Common myeloid progenitor, CD34-positive (primary cell): ENCODE measurements at regions not wholly inside any gene's neighbourhood (a gene's known extent, or its start where the extent isn't known, plus 50 kb on each side); places are given as distances from the start of the nearest gene placed in this dataset.

ENCODE experiments used
- CTCF ChIA-PET: fragments of 350-600 bp; sonication (Branson Sonifier 250); formaldehyde crosslinking; loops from one replicate; lab custom pipeline; 2021; ENCODE audit warnings: antibody characterized with exemption; lab: Charles Lee
- POLR2A ChIA-PET: fragments of 350-600 bp; sonication (Branson Sonifier 250); formaldehyde crosslinking; loops from one replicate; lab custom pipeline; 2021; ENCODE audit warnings: antibody characterized with exemption; lab: Charles Lee
- DNase-seq, 3 donors: peaks; one replicate each; pipeline versions ENCODE4 v3.0.0 to v3.0.0-alpha.2; 2013
- H3K27ac ChIP-seq, 2 experiments: 1 replicate in 1 of 2; 2 replicates in 1 of 2; pipeline ENCODE4 v1.7.0; 2013; ENCODE audit warnings: inconsistent platforms in 2 of 2, low read length in 2 of 2, mild to moderate bottlenecking in 2 of 2, low read depth in 1 of 2, moderate library complexity in 1 of 2; ENCODE audit not compliant: severe bottlenecking in 2 of 2, insufficient read depth in 1 of 2, poor library complexity in 1 of 2
- H3K27me3 ChIP-seq, 5 experiments: replicated peaks in 2 of 5; 1 replicate in 3 of 5; 2 replicates in 2 of 5; pipeline versions ENCODE4 v1.6.1 to v1.7.0; 2013; ENCODE audit warnings: low read length in 4 of 5, mild to moderate bottlenecking in 2 of 5, moderate library complexity in 2 of 5, inconsistent platforms in 1 of 5; ENCODE audit not compliant: insufficient read depth in 5 of 5, control insufficient read depth in 4 of 5
- H3K36me3 ChIP-seq, 4 experiments: 1 replicate in 2 of 4; 2 replicates in 2 of 4; pipeline versions ENCODE4 v1.6.1 to v1.7.0; 2013; ENCODE audit warnings: low read length in 3 of 4, control low read depth in 1 of 4, mild to moderate bottlenecking in 1 of 4; ENCODE audit not compliant: control insufficient read depth in 4 of 4, insufficient read depth in 4 of 4
- H3K4me1 ChIP-seq, 4 experiments: 1 replicate in 3 of 4; 2 replicates in 1 of 4; pipeline versions ENCODE4 v1.6.1 to v1.7.1; 2013; ENCODE audit warnings: low read length in 3 of 4, mild to moderate bottlenecking in 3 of 4, control low read depth in 1 of 4, inconsistent platforms in 1 of 4, moderate library complexity in 1 of 4; ENCODE audit not compliant: control insufficient read depth in 4 of 4, insufficient read depth in 4 of 4; ENCODE audit errors: control extremely low read depth in 1 of 4
- H3K4me3 ChIP-seq, 7 experiments: 1 replicate in 4 of 7; 2 replicates in 3 of 7; pipeline versions ENCODE4 v1.5.1 to v1.7.0; 2013; ENCODE audit warnings: mild to moderate bottlenecking in 7 of 7, low read length in 6 of 7, moderate library complexity in 6 of 7, inconsistent platforms in 2 of 7, low read depth in 2 of 7, control low read depth in 1 of 7; ENCODE audit not compliant: insufficient read depth in 4 of 7, control insufficient read depth in 1 of 7; ENCODE audit errors: extremely low read depth in 1 of 7
- H3K9me3 ChIP-seq, 5 experiments: 1 replicate in 4 of 5; 2 replicates in 1 of 5; pipeline versions ENCODE4 v1.6.1 to v1.7.1; 2013; ENCODE audit warnings: low read length in 4 of 5, mild to moderate bottlenecking in 2 of 5, inconsistent platforms in 1 of 5, low read depth in 1 of 5, moderate library complexity in 1 of 5; ENCODE audit not compliant: control insufficient read depth in 4 of 5, insufficient read depth in 2 of 5; ENCODE audit errors: control extremely low read depth in 1 of 5
- WGBS: methylation state at CpG from one replicate; pipeline ENCODE4 v1.1.5; 2013; ENCODE audit not compliant: insufficient coverage; 5-methylcytosine and 5-hydroxymethylcytosine counted together

- peaks cover 0 to 3% (median 1%) of the 10 kb centered on the region in 4 experiments for H3K4me1 ChIP-seq
- DNase-seq, result no peak
- H3K27me3 ChIP-seq, result no peaks in the 10 kb centered on the region
- no peak overlapping the region for H3K27ac ChIP-seq
- H3K4me3 ChIP-seq, result no peak overlapping the region
- POLR2A ChIA-PET, result no interaction called here
- no CpG with 5 or more reads among the region's 2 CpGs for WGBS
- no peaks in the 10 kb centered on the region for H3K36me3 ChIP-seq
- CTCF ChIA-PET, result no interaction called here
- peaks cover 0 to 3% (median 0%) of the 10 kb centered on the region in 5 experiments for H3K9me3 ChIP-seq
These were observed 142.4 kb downstream of the CAND1 start for GRCh38 chr12:67411562-67411961.

GRCh38 chr12:67413577-67413976 lies 144.4 kb downstream of the CAND1 start:
- DNase-seq, result no peak
- H3K27me3 ChIP-seq, result no peaks in the 10 kb centered on the region
- 100% methylated on average over 3 of the region's 4 CpGs for WGBS
- H3K4me1 ChIP-seq, result peaks cover 0 to 3% (median 1%) of the 10 kb centered on the region in 4 experiments
- CTCF ChIA-PET, result no interaction called here
- H3K4me3 ChIP-seq, result no peak overlapping the region
- peaks cover 0 to 2% (median 0%) of the 10 kb centered on the region in 5 experiments for H3K9me3 ChIP-seq
- no peaks in the 10 kb centered on the region for H3K36me3 ChIP-seq
- no peak overlapping the region for H3K27ac ChIP-seq
- POLR2A ChIA-PET, result no interaction called here

DNA sequence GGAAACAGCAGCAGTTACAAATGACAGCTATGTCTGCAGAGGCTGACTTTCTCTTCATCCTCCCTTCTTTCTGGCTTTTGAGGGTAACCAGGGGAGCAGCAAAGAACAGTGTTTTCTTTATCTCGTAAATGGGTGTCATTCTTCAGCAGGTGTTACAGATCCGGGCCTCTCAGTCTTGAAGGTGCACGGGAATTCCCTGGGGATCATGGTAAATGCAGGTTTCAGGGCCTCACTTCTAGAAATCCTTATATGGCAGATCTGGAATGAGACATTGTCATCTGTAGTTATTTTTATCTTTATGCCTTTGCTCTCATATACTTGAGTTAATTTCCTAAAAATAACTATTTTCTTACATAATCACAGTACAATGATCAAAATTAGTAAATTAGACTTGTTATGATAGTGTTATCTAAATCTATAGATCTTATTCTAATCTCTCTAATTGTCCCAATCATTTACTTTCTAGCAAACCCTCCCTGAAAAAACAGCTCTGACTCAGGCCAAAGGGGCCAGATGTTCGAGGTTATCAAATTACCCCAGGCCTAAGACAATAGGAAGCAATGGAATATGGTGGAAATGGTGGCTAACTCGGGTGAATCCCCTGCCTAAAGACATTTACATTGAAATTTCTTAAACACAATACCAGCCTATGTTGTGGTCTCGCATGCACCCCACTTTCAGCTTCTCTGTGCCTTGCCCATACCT lies 145.0 kb downstream of the CAND1 start:
- Histone ChIP-seq H3K4me3 (no peak overlapping the region), H3K27ac (no peak overlapping the region), H3K27me3 (no peaks in the 10 kb centered on the region), H3K9me3 (peaks cover 0 to 2% (median 0%) of the 10 kb centered on the region in 5 experiments), H3K4me1 (peaks cover 0 to 3% (median 1%) of the 10 kb centered on the region in 4 experiments), H3K36me3 (no peaks in the 10 kb centered on the region)
- no peak for DNase-seq
- POLR2A ChIA-PET, result no interaction called here
- CTCF ChIA-PET, result interaction anchor here (1.2 to 1.4 kb wide), 2 partner anchors 17 to 60 kb away, joined by 4 read pairs; no protein-coding TSS in a partner anchor
- 100% methylated on average over 3 of the region's 6 CpGs for WGBS

- ChIA-PET CTCF (no interaction called here), POLR2A (no interaction called here)
- Histone ChIP-seq H3K27ac (no peak overlapping the region), H3K9me3 (peaks cover 0 to 2% (median 0%) of the 10 kb centered on the region in 5 experiments), H3K4me1 (peaks cover 0 to 3% (median 1%) of the 10 kb centered on the region in 4 experiments), H3K4me3 (no peak overlapping the region), H3K36me3 (no peaks in the 10 kb centered on the region), H3K27me3 (no peaks in the 10 kb centered on the region)
- DNase-seq, result peak; percentile 20 to 38 (median 33)
- 61% methylated on average over 3 of the region's 4 CpGs for WGBS
These were observed 146.3 kb downstream of the CAND1 start for GRCh38 chr12:67415473-67415872.

DNA sequence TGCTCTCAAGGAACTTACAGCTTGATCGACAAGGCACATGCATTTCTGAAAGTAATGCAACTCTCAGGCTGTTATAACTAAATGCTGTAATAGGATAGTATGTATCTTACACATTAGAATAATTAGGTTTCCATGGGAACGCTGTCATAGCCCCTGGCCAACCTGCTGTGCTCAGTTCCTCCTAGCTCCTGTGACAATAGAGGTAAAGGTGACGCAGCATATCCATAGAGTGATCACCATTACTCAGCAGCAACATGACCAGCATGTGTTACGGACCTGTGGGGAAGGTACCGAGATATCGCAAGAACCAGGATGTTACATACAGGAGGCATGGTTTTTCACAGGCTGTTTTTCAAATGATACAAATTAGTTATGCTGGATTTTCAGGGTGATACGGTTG lies 150.7 kb downstream of the CAND1 start:
- Histone ChIP-seq H3K36me3 (no peaks in the 10 kb centered on the region), H3K27me3 (no peaks in the 10 kb centered on the region), H3K9me3 (no peaks in the 10 kb centered on the region), H3K4me1 (peaks cover 0 to 9% (median 3%) of the 10 kb centered on the region in 4 experiments), H3K27ac (no peak overlapping the region), H3K4me3 (no peak overlapping the region)
- DNase-seq, result no peak
- 100% methylated on average over 4 of the region's 7 CpGs for WGBS
- CTCF ChIA-PET, result interaction anchor here (0.9 kb wide), 2 partner anchors 20 to 460 kb away, joined by 3 read pairs; no protein-coding TSS in a partner anchor
- POLR2A ChIA-PET, result no interaction called here

- POLR2A ChIA-PET, result interaction anchor here (0.5 kb wide), 1 partner anchor 127 kb away, joined by 5 read pairs; no protein-coding TSS in a partner anchor
- H3K4me1 ChIP-seq, result peaks cover 0 to 9% (median 3%) of the 10 kb centered on the region in 4 experiments
These were observed 151.3 kb downstream of the CAND1 start for GRCh38 chr12:67420506-67420905.

GRCh38 chr12:67422081-67422480 lies 152.9 kb downstream of the CAND1 start:
- Histone ChIP-seq H3K9me3 (no peaks in the 10 kb centered on the region), H3K27ac (no peak overlapping the region), H3K27me3 (no peaks in the 10 kb centered on the region), H3K4me3 (no peak overlapping the region), H3K36me3 (no peaks in the 10 kb centered on the region), H3K4me1 (peaks cover 0 to 9% (median 3%) of the 10 kb centered on the region in 4 experiments)
- POLR2A ChIA-PET, result no interaction called here
- WGBS, result 100% methylated on average over 1 of the region's 3 CpGs
- CTCF ChIA-PET, result interaction anchor here (1.1 to 1.6 kb wide), 4 partner anchors 9 to 62 kb away, joined by 3 to 6 read pairs (median 4); no protein-coding TSS in a partner anchor
- no peak for DNase-seq

More at GRCh38 chr12:67420506-67420905, 151.3 kb downstream of the CAND1 start:
- 100% methylated on average over 3 of the region's 3 CpGs for WGBS
- no peak overlapping the region for H3K27ac ChIP-seq
- H3K9me3 ChIP-seq, result no peaks in the 10 kb centered on the region
- H3K4me3 ChIP-seq, result no peak overlapping the region
- DNase-seq, result no peak
- no peaks in the 10 kb centered on the region for H3K27me3 ChIP-seq
- no peaks in the 10 kb centered on the region for H3K36me3 ChIP-seq
- CTCF ChIA-PET, result interaction anchor here (1.4 to 1.6 kb wide), 3 partner anchors 10 to 20 kb away, joined by 3 to 6 read pairs (median 4); no protein-coding TSS in a partner anchor
